GM12878 (cell line): ENCODE measurements at regions not wholly inside any gene's neighbourhood (a gene's known extent, or its start where the extent isn't known, plus 50 kb on each side); places are given as distances from the start of the nearest gene placed in this dataset.

Experiments used
- ATAC-seq: fragments of 200-7000 bp; cut with Tn5 transposase; 3 replicates; pipeline ENCODE4 v1.9.1; 2020; ENCODE audit warnings: mild to moderate bottlenecking, moderate library complexity
- BruUV-seq: library from RNA; stranded (reverse); fragments of 400-500 nt; replicated peaks from 2 replicates; lab custom pipeline; 2021; lab: Mats Ljungman, UMichigan
- CTCF ChIA-PET: fragments of 300-600 bp; sonication (Branson Sonifier 250); formaldehyde crosslinking; extraction: SDS; loops from one replicate; lab custom pipeline; 2021; ENCODE audit warnings: inconsistent platforms; lab: Yijun Ruan, JAX
- POLR2A ChIA-PET: fragments of 350-600 bp; formaldehyde crosslinking; extraction: SDS; loops from one replicate; lab custom pipeline; 2021; ENCODE audit warnings: inconsistent platforms; lab: Charles Lee
- RAD21 ChIA-PET: fragments of 300-600 bp; sonication (Branson Sonifier 250); formaldehyde crosslinking; loops from one replicate; lab custom pipeline; 2023; ENCODE audit warnings: antibody characterized with exemption; ENCODE audit not compliant: unreplicated experiment; lab: Charles Lee
- SMC1A ChIA-PET: fragments of 300-600 bp; sonication (Branson Sonifier 250); formaldehyde crosslinking; loops from one replicate; lab custom pipeline; 2023; ENCODE audit not compliant: unreplicated experiment, uncharacterized antibody; lab: Charles Lee
- DNase-seq: peaks from one replicate; pipeline ENCODE4 v3.0.0-alpha.2; 2011; ENCODE audit warnings: low read depth, low spot score
- FAIRE-seq: peaks from 3 replicates; lab custom pipeline; 2011; peaks lifted over from hg19 to GRCh38; lab: Jason Lieb, UNC
- H2AFZ ChIP-seq: 2 replicates; pipeline ENCODE4 v1.6.0; 2011; ENCODE audit warnings: low read depth, low read length, control low read depth; ENCODE audit not compliant: control insufficient read depth
- H3K27ac ChIP-seq: 2 replicates; pipeline ENCODE4 v1.5.1; 2011; ENCODE audit warnings: control low read depth; ENCODE audit not compliant: control insufficient read depth, insufficient read depth
- H3K27me3 ChIP-seq, 2 experiments: replicated peaks in 1 of 2; 2 replicates each; pipeline versions ENCODE4 v1.6.0 to v1.6.1; 2011; ENCODE audit warnings: low read length in 1 of 2; ENCODE audit not compliant: control insufficient read depth in 2 of 2, insufficient read depth in 2 of 2
- H3K36me3 ChIP-seq, 2 experiments: 2 replicates each; pipeline ENCODE4 v1.5.1; 2011; ENCODE audit warnings: low read length in 1 of 2; ENCODE audit not compliant: control insufficient read depth in 2 of 2, insufficient read depth in 2 of 2
- H3K4me1 ChIP-seq: 2 replicates; pipeline ENCODE4 v1.6.1; 2011; ENCODE audit warnings: mild to moderate bottlenecking, low read length, moderate library complexity, mixed read lengths; ENCODE audit not compliant: control insufficient read depth, insufficient read depth
- H3K4me2 ChIP-seq: 2 replicates; pipeline ENCODE4 v1.6.0; 2011; ENCODE audit warnings: control low read depth; ENCODE audit not compliant: control insufficient read depth, insufficient read depth
- H3K4me3 ChIP-seq: fragments of 200-600 bp; sonication (generic); 2 replicates; pipeline ENCODE4 v1.5.1; 2016
- H3K79me2 ChIP-seq: 2 replicates; pipeline ENCODE4 v1.6.0; 2011; ENCODE audit warnings: low read length; ENCODE audit not compliant: control insufficient read depth, insufficient read depth
- H3K9ac ChIP-seq: 2 replicates; pipeline ENCODE4 v1.8.0; 2011; ENCODE audit warnings: low read length, control low read depth, mixed read lengths; ENCODE audit not compliant: control insufficient read depth, insufficient read depth
- H3K9me3 ChIP-seq: replicated peaks from 3 replicates; pipeline ENCODE4 v1.5.1; 2011; ENCODE audit warnings: mild to moderate bottlenecking, low read length; ENCODE audit not compliant: control insufficient read depth, insufficient read depth
- H4K20me1 ChIP-seq: 2 replicates; pipeline ENCODE4 v1.6.0; 2011; ENCODE audit not compliant: control insufficient read depth, insufficient read depth
- BACH1 ChIP-seq: fragments of 450-650 bp; IDR thresholded peaks from 2 replicates; pipeline ENCODE4 v1.6.1; 2017; ENCODE audit warnings: mild to moderate bottlenecking, borderline replicate concordance
- CBFB ChIP-seq: IDR thresholded peaks from 2 replicates; pipeline ENCODE4 v1.6.1; 2016; ENCODE audit warnings: antibody characterized with exemption, low read depth
- CHD2 ChIP-seq: IDR thresholded peaks from 2 replicates; pipeline ENCODE4 v1.6.1; 2011; ENCODE audit warnings: low read depth, low read length, improper control_type of control experiment, borderline replicate concordance
- FOS ChIP-seq: IDR thresholded peaks from 3 replicates; pipeline ENCODE4 v1.6.1; 2011; ENCODE audit warnings: borderline replicate concordance; ENCODE audit not compliant: insufficient read length; ENCODE audit errors: extremely low read depth
- GABPA ChIP-seq: IDR thresholded peaks from 2 replicates; pipeline ENCODE4 v1.6.1; 2014; ENCODE audit warnings: antibody characterized with exemption, low read depth, mild to moderate bottlenecking, inconsistent platforms
- GATAD2B ChIP-seq: fragments of 450-650 bp; conservative IDR thresholded peaks from 2 replicates; pipeline ENCODE4 v1.6.1; 2017; ENCODE audit warnings: low read depth, mild to moderate bottlenecking, moderate library complexity
- MEF2B ChIP-seq: fragments of 450-650 bp; IDR thresholded peaks from 2 replicates; pipeline ENCODE4 v1.6.1; 2018; ENCODE audit warnings: mild to moderate bottlenecking, moderate library complexity; ENCODE audit not compliant: partially characterized antibody, poor library complexity, severe bottlenecking
- NR2C1 ChIP-seq: fragments of 450-650 bp; IDR thresholded peaks from 2 replicates; pipeline ENCODE4 v1.6.1; 2017; ENCODE audit warnings: antibody characterized with exemption, mild to moderate bottlenecking, moderate library complexity
- RCOR1 ChIP-seq: conservative IDR thresholded peaks from 2 replicates; pipeline ENCODE4 v1.6.1; 2012; ENCODE audit warnings: low read depth, low read length, improper control_type of control experiment
- SP1 ChIP-seq: IDR thresholded peaks from one replicate; pipeline ENCODE4 v1.6.1; 2011; ENCODE audit warnings: low read depth, low read length
- SUZ12 ChIP-seq: fragments of 200-600 bp; sonication (generic); IDR thresholded peaks from one replicate; pipeline ENCODE4 v1.6.1; 2018; ENCODE audit warnings: antibody characterized with exemption, mild to moderate bottlenecking; ENCODE audit not compliant: unreplicated experiment
- TARDBP ChIP-seq: IDR thresholded peaks from 2 replicates; pipeline ENCODE4 v1.6.1; 2016; ENCODE audit warnings: borderline replicate concordance
- TCF12 ChIP-seq: IDR thresholded peaks from 2 replicates; pipeline ENCODE4 v1.6.1; 2011; ENCODE audit warnings: low read depth, mild to moderate bottlenecking, low read length
- ZNF687 ChIP-seq: fragments of 450-650 bp; IDR thresholded peaks from 2 replicates; pipeline ENCODE4 v1.6.1; 2017; ENCODE audit warnings: mild to moderate bottlenecking, moderate library complexity
- WGBS: methylation state at CpG from one replicate; pipeline ENCODE4 v1.1.6; 2016; ENCODE audit warnings: low lambda C conversion rate; ENCODE audit not compliant: insufficient replicate concordance, insufficient coverage; ENCODE audit errors: missing lambda C conversion rate; 5-methylcytosine and 5-hydroxymethylcytosine counted together
- in situ Hi-C: fragments of 300-500 bp; cut with MboI; formaldehyde crosslinking; loops from 9 replicates; pipeline ENCODE4 v1.14.3; 2018; ENCODE audit warnings: mixed read lengths
- intact Hi-C: fragments of 100-400 bp; cut with micrococcal nuclease; formaldehyde crosslinking; loops from one replicate; pipeline ENCODE4 v1.14.2; 2022; ENCODE audit not compliant: unreplicated experiment
- TF ChIP-seq, protein P1 (sequence below): fragments of 150-350 bp; IDR thresholded peaks from 2 replicates; pipeline ENCODE4 v1.6.1; 2014; ENCODE audit warnings: mild to moderate bottlenecking, low read depth, low read length
- TF ChIP-seq, protein P2 (sequence below): IDR thresholded peaks from 2 replicates; pipeline ENCODE4 v1.6.1; 2011; ENCODE audit warnings: mild to moderate bottlenecking, low read depth, low read length, moderate library complexity; ENCODE audit not compliant: insufficient replicate concordance

DNA sequence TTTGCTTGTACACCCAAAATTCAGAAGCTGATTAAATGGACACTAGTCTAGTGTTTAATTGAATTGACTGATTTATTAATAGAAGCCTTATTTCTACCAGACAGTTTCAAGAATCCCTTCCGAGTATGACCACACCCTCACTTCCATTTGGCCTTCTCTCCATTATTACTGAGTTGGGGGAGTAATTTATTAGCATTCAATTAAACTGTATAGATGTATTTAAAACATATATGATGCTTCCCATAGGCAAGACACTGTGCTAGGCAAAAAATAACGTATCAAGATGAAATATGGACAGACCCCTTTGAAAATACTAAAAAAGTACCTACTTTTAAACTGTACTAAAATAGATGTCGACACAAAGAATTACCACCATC lies 112.9 kb upstream of the PHACTR1 start:
- Histone ChIP-seq H3K27me3 (no peaks in the 10 kb centered on the region), H3K27ac (no peak overlapping the region), H3K36me3 (no peaks in the 10 kb centered on the region), H2AFZ (no peak overlapping the region), H3K9ac (no peak overlapping the region), H3K4me3 (no peak overlapping the region), H3K4me1 (peaks cover 34% of the 10 kb centered on the region), H3K79me2 (no peaks in the 10 kb centered on the region), H4K20me1 (no peaks in the 10 kb centered on the region), H3K4me2 (no peak overlapping the region)
- FAIRE-seq = no peak
- intact Hi-C loops (loop anchor here (1.0 to 10.0 kb wide), 7 partner anchors 99 to 1018 kb away; no protein-coding TSS in a partner anchor), in situ Hi-C loops (loop anchor here (10.0 kb wide), 1 partner anchor 589 kb away; the partner anchor contains the start of gene HIVEP1)
- DNase-seq = no peak
- ChIA-PET RAD21 (interaction anchor here (0.7 to 11.7 kb wide), 18 partner anchors 100 to 984 kb away, joined by 3 to 384 read pairs (median 6); partner anchors contain the start of gene EDN1), CTCF (interaction anchor here (0.6 to 12.4 kb wide), 41 partner anchors 8 to 1020 kb away, joined by 3 to 403 read pairs (median 4); partner anchors contain the start of gene EDN1)
- BruUV-seq = no TSS peak
- no peak for ATAC-seq
- TF ChIP-seq CHD2 (no peak), RCOR1 (no peak), FOS (no peak), MEF2B (no peak), CBFB (no peak), NR2C1 (no peak), GATAD2B (no peak), ZNF687 (no peak), GABPA (no peak), BACH1 (no peak), SUZ12 (no peak), SP1 (no peak), TARDBP (no peak), TCF12 (no peak)
- TF ChIP-seq, protein P1, sequence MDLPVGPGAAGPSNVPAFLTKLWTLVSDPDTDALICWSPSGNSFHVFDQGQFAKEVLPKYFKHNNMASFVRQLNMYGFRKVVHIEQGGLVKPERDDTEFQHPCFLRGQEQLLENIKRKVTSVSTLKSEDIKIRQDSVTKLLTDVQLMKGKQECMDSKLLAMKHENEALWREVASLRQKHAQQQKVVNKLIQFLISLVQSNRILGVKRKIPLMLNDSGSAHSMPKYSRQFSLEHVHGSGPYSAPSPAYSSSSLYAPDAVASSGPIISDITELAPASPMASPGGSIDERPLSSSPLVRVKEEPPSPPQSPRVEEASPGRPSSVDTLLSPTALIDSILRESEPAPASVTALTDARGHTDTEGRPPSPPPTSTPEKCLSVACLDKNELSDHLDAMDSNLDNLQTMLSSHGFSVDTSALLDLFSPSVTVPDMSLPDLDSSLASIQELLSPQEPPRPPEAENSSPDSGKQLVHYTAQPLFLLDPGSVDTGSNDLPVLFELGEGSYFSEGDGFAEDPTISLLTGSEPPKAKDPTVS = no peak
- TF ChIP-seq, protein P2, sequence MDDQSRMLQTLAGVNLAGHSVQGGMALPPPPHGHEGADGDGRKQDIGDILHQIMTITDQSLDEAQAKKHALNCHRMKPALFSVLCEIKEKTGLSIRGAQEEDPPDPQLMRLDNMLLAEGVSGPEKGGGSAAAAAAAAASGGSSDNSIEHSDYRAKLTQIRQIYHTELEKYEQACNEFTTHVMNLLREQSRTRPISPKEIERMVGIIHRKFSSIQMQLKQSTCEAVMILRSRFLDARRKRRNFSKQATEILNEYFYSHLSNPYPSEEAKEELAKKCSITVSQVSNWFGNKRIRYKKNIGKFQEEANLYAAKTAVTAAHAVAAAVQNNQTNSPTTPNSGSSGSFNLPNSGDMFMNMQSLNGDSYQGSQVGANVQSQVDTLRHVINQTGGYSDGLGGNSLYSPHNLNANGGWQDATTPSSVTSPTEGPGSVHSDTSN = no peak
- TF ChIP-seq, all 136 proteins: peak for 0
- ChIA-PET POLR2A (interaction anchor here (0.6 to 1.4 kb wide), 4 partner anchors 238 to 1015 kb away, joined by 3 to 4 read pairs (median 3); no protein-coding TSS in a partner anchor), SMC1A (interaction anchor here (0.6 to 11.1 kb wide), 24 partner anchors 10 to 1019 kb away, joined by 3 to 382 read pairs (median 8); partner anchors contain the start of gene EDN1)
- no peaks in the 10 kb centered on the region for H3K9me3 ChIP-seq
- WGBS = 65% methylated on average over 3 of the region's 3 CpGs
